ENCODE measurements at regions not wholly inside any gene's neighbourhood (a gene's known extent, or its start where the extent isn't known, plus 50 kb on each side); places are given as distances from the start of the nearest gene placed in this dataset.

DNA sequence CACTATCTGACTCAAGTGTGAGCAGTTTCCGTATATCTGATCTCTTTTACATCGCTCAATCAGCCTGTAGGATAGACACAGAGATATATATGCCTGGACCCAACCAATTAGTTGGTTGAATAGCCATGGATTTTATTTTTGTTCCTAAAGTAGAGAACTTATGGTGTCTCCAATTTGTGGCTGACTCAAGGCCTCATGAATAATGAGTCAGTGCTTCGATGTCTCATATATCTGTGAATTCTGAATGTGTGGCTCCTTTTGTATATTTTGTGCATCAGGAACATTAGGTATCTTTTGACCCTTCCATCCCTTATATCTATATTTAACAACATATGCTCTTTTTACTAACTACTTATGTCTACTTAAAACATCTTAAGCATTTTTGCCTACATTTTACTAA, 64.5 kb downstream of the OR2B2 start:
- Histone ChIP-seq H3K4me3 (replicated peaks in 1 of 3; ENCODE audit: insufficient read depth in 1 of 3, low read depth in 1 of 3, low read length in 3 of 3) (no peak overlapping the region), H3K9me3 (replicated peaks; ENCODE audit: control insufficient read depth, insufficient read depth, low read length) (no peaks in the 10 kb centered on the region), H3K9me1 (replicated peaks; ENCODE audit: control insufficient read depth, extremely low read depth, insufficient read depth, low read length) (no peaks in the 10 kb centered on the region), H3K36me3 (ENCODE audit: control insufficient read depth in 2 of 2, extremely low read depth in 1 of 2, insufficient read depth in 2 of 2, low read length in 2 of 2) (no peaks in the 10 kb centered on the region), H3K9ac (replicated peaks; ENCODE audit: extremely low read depth, insufficient read depth, low read length) (no peak overlapping the region), H3K4me2 (ENCODE audit: insufficient read depth, low read length) (no peak overlapping the region), H4K20me1 (replicated peaks; ENCODE audit: control insufficient read depth, extremely low read depth, insufficient read depth, low read length) (no peaks in the 10 kb centered on the region), H3K79me2 (ENCODE audit: control insufficient read depth, insufficient read depth, low read length) (no peaks in the 10 kb centered on the region), H3K4me1 (ENCODE audit: control insufficient read depth, extremely low read depth, insufficient read depth, low read length) (no peaks in the 10 kb centered on the region), H3K27me3 (ENCODE audit: control insufficient read depth in 2 of 2, insufficient read depth in 2 of 2, low read length in 2 of 2) (peaks cover 18 to 19% of the 10 kb centered on the region in 2 experiments), H3K27ac (ENCODE audit: insufficient read depth, low read depth, low read length) (no peak overlapping the region), H2AFZ (ENCODE audit: low read depth, low read length) (no peak overlapping the region)
- CTCF ChIA-PET, result no interaction called here
- BruUV-seq (replicated peaks), result no TSS peak
- DNase-seq (ENCODE audit: low read depth, low spot score) (no peak), FAIRE-seq (no peak)
- dilution Hi-C loops (cut with MboI; ENCODE audit: extremely low pct_ligation_motif_present, low sequenced_read_pairs), result no loop called here
- POLR2A ChIA-PET, result no interaction called here
- TF ChIP-seq POLR2A (IDR thresholded peaks at IDR 0.05; ENCODE audit: low read depth, low read length) (no peak), MAX (IDR thresholded peaks at IDR 0.05; ENCODE audit: insufficient read depth, insufficient read length) (no peak), MYC (IDR thresholded peaks at IDR 0.05; ENCODE audit: low read depth, low read length) (no peak), JUN (IDR thresholded peaks at IDR 0.05; ENCODE audit: borderline replicate concordance, insufficient read depth, insufficient read length, low read depth) (no peak), FOS (IDR thresholded peaks at IDR 0.05; ENCODE audit: borderline replicate concordance, insufficient read depth, low read length) (no peak)
- intact Hi-C loops (cut with micrococcal nuclease), result no loop called here

DNA sequence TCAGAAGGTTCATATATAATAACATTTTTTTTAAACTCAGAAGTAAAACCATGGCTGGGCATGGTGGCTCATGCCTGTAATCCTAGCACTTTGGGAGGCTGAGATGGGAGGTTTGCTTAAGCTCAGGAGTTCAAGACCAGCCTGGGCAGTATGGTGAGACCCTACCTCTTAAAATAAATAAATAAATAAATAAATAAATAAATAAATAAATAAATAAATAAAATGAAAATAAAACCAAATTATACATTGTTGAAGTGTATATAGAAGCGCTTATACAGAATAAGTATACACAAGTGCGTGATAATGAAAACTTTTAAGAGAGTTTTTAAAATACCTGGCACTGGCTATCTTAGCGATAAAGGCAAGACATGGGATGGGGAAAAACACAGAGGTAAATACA, 71.6 kb downstream of the OR2B2 start:
- no peak for DNase-seq (ENCODE audit: low read depth, low spot score)
- Histone ChIP-seq H3K36me3 (ENCODE audit: control insufficient read depth in 2 of 2, extremely low read depth in 1 of 2, insufficient read depth in 2 of 2, low read length in 2 of 2) (no peaks in the 10 kb centered on the region), H3K79me2 (ENCODE audit: control insufficient read depth, insufficient read depth, low read length) (no peaks in the 10 kb centered on the region), H3K9ac (replicated peaks; ENCODE audit: extremely low read depth, insufficient read depth, low read length) (no peak overlapping the region), H4K20me1 (replicated peaks; ENCODE audit: control insufficient read depth, extremely low read depth, insufficient read depth, low read length) (no peaks in the 10 kb centered on the region), H3K4me3 (replicated peaks in 1 of 3; ENCODE audit: insufficient read depth in 1 of 3, low read depth in 1 of 3, low read length in 3 of 3) (no peak overlapping the region), H3K4me2 (ENCODE audit: insufficient read depth, low read length) (no peak overlapping the region), H3K9me3 (replicated peaks; ENCODE audit: control insufficient read depth, insufficient read depth, low read length) (no peaks in the 10 kb centered on the region), H3K27me3 (ENCODE audit: control insufficient read depth in 2 of 2, insufficient read depth in 2 of 2, low read length in 2 of 2) (peaks cover 0 to under 1% of the 10 kb centered on the region in 2 experiments), H3K9me1 (replicated peaks; ENCODE audit: control insufficient read depth, extremely low read depth, insufficient read depth, low read length) (no peaks in the 10 kb centered on the region), H3K4me1 (ENCODE audit: control insufficient read depth, extremely low read depth, insufficient read depth, low read length) (peaks cover 14% of the 10 kb centered on the region), H2AFZ (ENCODE audit: low read depth, low read length) (no peak overlapping the region), H3K27ac (ENCODE audit: insufficient read depth, low read depth, low read length) (no peak overlapping the region)
- intact Hi-C loops (cut with micrococcal nuclease) (no loop called here), dilution Hi-C loops (cut with MboI; ENCODE audit: extremely low pct_ligation_motif_present, low sequenced_read_pairs) (no loop called here)
- POLR2A ChIA-PET, result no interaction called here
- no peak for FAIRE-seq
- CTCF ChIA-PET, result no interaction called here
- TF ChIP-seq POLR2AphosphoS5 (IDR thresholded peaks at IDR 0.05; ENCODE audit: insufficient read depth, low read depth, low read length) (no peak), FOS (IDR thresholded peaks at IDR 0.05; ENCODE audit: borderline replicate concordance, insufficient read depth, low read length) (no peak), EZH2 (IDR thresholded peaks at IDR 0.05; ENCODE audit: borderline replicate concordance, low read depth, low read length, severe bottlenecking) (no peak)
- TF ChIP-seq, protein P1, sequence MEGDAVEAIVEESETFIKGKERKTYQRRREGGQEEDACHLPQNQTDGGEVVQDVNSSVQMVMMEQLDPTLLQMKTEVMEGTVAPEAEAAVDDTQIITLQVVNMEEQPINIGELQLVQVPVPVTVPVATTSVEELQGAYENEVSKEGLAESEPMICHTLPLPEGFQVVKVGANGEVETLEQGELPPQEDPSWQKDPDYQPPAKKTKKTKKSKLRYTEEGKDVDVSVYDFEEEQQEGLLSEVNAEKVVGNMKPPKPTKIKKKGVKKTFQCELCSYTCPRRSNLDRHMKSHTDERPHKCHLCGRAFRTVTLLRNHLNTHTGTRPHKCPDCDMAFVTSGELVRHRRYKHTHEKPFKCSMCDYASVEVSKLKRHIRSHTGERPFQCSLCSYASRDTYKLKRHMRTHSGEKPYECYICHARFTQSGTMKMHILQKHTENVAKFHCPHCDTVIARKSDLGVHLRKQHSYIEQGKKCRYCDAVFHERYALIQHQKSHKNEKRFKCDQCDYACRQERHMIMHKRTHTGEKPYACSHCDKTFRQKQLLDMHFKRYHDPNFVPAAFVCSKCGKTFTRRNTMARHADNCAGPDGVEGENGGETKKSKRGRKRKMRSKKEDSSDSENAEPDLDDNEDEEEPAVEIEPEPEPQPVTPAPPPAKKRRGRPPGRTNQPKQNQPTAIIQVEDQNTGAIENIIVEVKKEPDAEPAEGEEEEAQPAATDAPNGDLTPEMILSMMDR (IDR thresholded peaks at IDR 0.05; ENCODE audit: extremely low read depth in 1 of 2, insufficient read depth in 1 of 2, low read depth in 1 of 2, low read length in 2 of 2), result no peak
- no TSS peak for BruUV-seq (replicated peaks)

Data from endothelial cell of umbilical vein (primary cell).